ENCODE measurements at regions not wholly inside any gene's neighbourhood (a gene's known extent, or its start where the extent isn't known, plus 50 kb on each side); places are given as distances from the start of the nearest gene placed in this dataset.

DNA sequence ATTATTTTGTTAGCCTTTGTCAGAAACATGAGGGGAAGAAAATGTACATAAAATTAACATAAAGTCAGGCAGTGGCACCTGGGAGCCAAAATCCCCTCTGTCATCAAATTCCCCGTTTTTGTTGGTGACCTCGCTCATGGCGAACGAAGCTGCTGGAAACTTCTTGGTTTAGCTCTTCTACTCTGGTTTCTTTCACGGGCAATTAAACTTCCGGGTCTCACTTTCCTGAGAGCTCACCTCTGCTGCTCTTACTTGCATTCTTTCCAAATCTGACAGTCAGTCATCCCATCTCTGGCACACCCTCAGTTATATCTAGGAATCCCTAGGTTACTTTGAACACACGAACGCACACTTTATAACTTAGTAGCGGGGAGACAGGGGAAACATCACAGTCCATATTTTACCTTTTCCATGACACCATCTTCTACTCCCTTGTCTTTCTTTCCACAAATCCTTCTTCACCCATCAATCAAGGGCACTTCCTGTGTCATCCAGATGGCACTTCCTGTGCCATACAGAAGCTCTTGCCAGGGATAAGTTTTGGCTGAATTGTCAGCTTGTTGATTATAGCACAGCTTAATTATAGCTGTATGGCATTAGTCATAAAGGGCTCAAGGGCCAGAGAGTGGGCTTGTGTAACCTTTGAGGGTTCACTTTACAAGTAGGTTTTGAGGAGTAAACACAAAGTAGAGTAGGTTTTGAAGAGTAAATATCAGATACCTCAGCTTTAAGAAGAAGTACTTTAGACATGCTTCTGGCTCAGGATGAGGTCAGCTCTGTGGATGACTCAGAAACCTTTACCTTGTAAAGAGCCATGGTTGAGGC lies 105.1 kb downstream of the GATA3 start:
- TF ChIP-seq POLR2A (IDR thresholded peaks at IDR 0.05; ENCODE audit: borderline replicate concordance, extremely low read depth, insufficient read depth, insufficient read length) (no peak), EZH2 (IDR thresholded peaks at IDR 0.05) (no peak), POLR2AphosphoS5 (IDR thresholded peaks at IDR 0.05; ENCODE audit: low read depth, low read length) (no peak), CEBPB (IDR thresholded peaks at IDR 0.05; ENCODE audit: low read depth) (no peak), FOSL1 (IDR thresholded peaks at IDR 0.05; ENCODE audit: low read depth) (no peak)
- TF ChIP-seq, protein P1, sequence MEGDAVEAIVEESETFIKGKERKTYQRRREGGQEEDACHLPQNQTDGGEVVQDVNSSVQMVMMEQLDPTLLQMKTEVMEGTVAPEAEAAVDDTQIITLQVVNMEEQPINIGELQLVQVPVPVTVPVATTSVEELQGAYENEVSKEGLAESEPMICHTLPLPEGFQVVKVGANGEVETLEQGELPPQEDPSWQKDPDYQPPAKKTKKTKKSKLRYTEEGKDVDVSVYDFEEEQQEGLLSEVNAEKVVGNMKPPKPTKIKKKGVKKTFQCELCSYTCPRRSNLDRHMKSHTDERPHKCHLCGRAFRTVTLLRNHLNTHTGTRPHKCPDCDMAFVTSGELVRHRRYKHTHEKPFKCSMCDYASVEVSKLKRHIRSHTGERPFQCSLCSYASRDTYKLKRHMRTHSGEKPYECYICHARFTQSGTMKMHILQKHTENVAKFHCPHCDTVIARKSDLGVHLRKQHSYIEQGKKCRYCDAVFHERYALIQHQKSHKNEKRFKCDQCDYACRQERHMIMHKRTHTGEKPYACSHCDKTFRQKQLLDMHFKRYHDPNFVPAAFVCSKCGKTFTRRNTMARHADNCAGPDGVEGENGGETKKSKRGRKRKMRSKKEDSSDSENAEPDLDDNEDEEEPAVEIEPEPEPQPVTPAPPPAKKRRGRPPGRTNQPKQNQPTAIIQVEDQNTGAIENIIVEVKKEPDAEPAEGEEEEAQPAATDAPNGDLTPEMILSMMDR (IDR thresholded peaks at IDR 0.05 in 2 of 3, conservative IDR thresholded peaks at IDR 0.05 in 1 of 3; ENCODE audit: borderline replicate concordance in 1 of 3, insufficient read depth in 1 of 3, low read depth in 2 of 3, low read length in 2 of 3) = no peak
- TF ChIP-seq, protein P2, sequence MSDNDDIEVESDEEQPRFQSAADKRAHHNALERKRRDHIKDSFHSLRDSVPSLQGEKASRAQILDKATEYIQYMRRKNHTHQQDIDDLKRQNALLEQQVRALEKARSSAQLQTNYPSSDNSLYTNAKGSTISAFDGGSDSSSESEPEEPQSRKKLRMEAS (IDR thresholded peaks at IDR 0.05) = no peak

Data from HCT116 (cell line).